ENCODE measurements at regions not wholly inside any gene's neighbourhood (a gene's known extent, or its start where the extent isn't known, plus 50 kb on each side); places are given as distances from the start of the nearest gene placed in this dataset.

GRCh38 chr1:82141390-82141789 lies 340.7 kb downstream of the ADGRL2 start:
- no peak for TF ChIP-seq CEBPB (IDR thresholded peaks at IDR 0.05)
- no peak for TF ChIP-seq TEAD4 (IDR thresholded peaks at IDR 0.05)
- TF ChIP-seq TAF1 (IDR thresholded peaks at IDR 0.05; ENCODE audit: low read depth), result no peak
- TF ChIP-seq EP300 (IDR thresholded peaks at IDR 0.05; ENCODE audit: borderline replicate concordance), result no peak
- TF ChIP-seq FOXM1 (IDR thresholded peaks at IDR 0.05; ENCODE audit: borderline replicate concordance, low read depth), result no peak
- TF ChIP-seq RAD21 (IDR thresholded peaks at IDR 0.05; ENCODE audit: low read depth), result no peak
- TF ChIP-seq REST (IDR thresholded peaks at IDR 0.05; ENCODE audit: low read depth), result no peak
- no peak for TF ChIP-seq ZBTB7A (IDR thresholded peaks at IDR 0.05; ENCODE audit: low read depth)
- TF ChIP-seq TCF12 (IDR thresholded peaks at IDR 0.05; ENCODE audit: low read depth), result no peak
- TF ChIP-seq, protein P1, sequence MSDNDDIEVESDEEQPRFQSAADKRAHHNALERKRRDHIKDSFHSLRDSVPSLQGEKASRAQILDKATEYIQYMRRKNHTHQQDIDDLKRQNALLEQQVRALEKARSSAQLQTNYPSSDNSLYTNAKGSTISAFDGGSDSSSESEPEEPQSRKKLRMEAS (IDR thresholded peaks at IDR 0.05), result no peak
- TF ChIP-seq NFIC (IDR thresholded peaks at IDR 0.05), result no peak

All from Ishikawa (cell line).